NB4 (cell line): ENCODE measurements at regions not wholly inside any gene's neighbourhood (a gene's known extent, or its start where the extent isn't known, plus 50 kb on each side); places are given as distances from the start of the nearest gene placed in this dataset.

Source experiments
- CTCF ChIP-seq: IDR thresholded peaks from one replicate; pipeline ENCODE4 v1.5.1; 2012; ENCODE audit warnings: low read depth, low read length
- POLR2A ChIP-seq: IDR thresholded peaks from 2 replicates; pipeline ENCODE4 v1.6.1; 2011; ENCODE audit warnings: mild to moderate bottlenecking; ENCODE audit not compliant: insufficient read length; ENCODE audit errors: extremely low read depth

- TF ChIP-seq CTCF (no peak), POLR2A (no peak)
Observed at GRCh38 chr1:4528590-4528989, 125.8 kb upstream of the AJAP1 start.
